Thyroid gland (tissue), 4 donors: ENCODE measurements at regions not wholly inside any gene's neighbourhood (a gene's known extent, or its start where the extent isn't known, plus 50 kb on each side); places are given as distances from the start of the nearest gene placed in this dataset.
A peak's percentile ranks its signal among the peaks of the same experiment; 100 is the strongest.

Experiments used
- DNase-seq, 2 donors: peaks; one replicate each; pipeline ENCODE4 v3.0.0-alpha.2; 2019
- H3K27ac ChIP-seq, 3 donors: fragments of 200-600 bp; sonication (generic); 1 replicate in 2 of 3; 2 replicates in 1 of 3; pipeline ENCODE4 v1.5.1; 2016 to 2019; ENCODE audit warnings: mild to moderate bottlenecking in 1 of 3, moderate library complexity in 1 of 3
- H3K27me3 ChIP-seq: fragments of 200-600 bp; sonication (generic); one replicate; pipeline ENCODE4 v1.5.1; 2019
- H3K36me3 ChIP-seq, 2 donors: fragments of 200-600 bp; sonication (generic); one replicate each; pipeline ENCODE4 v1.5.1; 2016 to 2019
- H3K4me1 ChIP-seq, 2 donors: fragments of 200-600 bp; sonication (generic); one replicate each; pipeline ENCODE4 v1.5.1; 2017 to 2019
- H3K4me3 ChIP-seq, 3 donors: fragments of 200-600 bp; sonication (generic); replicated peaks in 1 of 3; 1 replicate in 2 of 3; 2 replicates in 1 of 3; pipeline ENCODE4 v1.5.1; 2016; ENCODE audit warnings: mild to moderate bottlenecking in 1 of 3
- H3K9me3 ChIP-seq: fragments of 200-600 bp; sonication (generic); one replicate; pipeline ENCODE4 v1.5.1; 2017
- POLR2A ChIP-seq, 2 donors: fragments of 450-650 bp; IDR thresholded peaks; one replicate each; pipeline ENCODE4 v1.6.1; 2017; ENCODE audit warnings: antibody characterized with exemption in 2 of 2, mild to moderate bottlenecking in 2 of 2, moderate library complexity in 1 of 2
- WGBS, 2 donors: methylation state at CpG; one replicate each; pipeline ENCODE4 v1.1.5; 2017; 5-methylcytosine and 5-hydroxymethylcytosine counted together
- intact Hi-C: fragments of 100-400 bp; cut with DNase I; formaldehyde crosslinking; loops from one replicate; pipeline ENCODE4 v1.15.1; 2023
- TF ChIP-seq, protein P1 (sequence below), 6 experiments: fragments of 200-600 bp in 3 of 6; fragments of 450-650 bp in 3 of 6; sonication (generic) in 3 of 6; IDR thresholded peaks; one replicate each; pipeline ENCODE4 v1.5.1; 2016 to 2019; ENCODE audit warnings: antibody characterized with exemption in 6 of 6, mild to moderate bottlenecking in 2 of 6, inconsistent platforms in 1 of 6, moderate library complexity in 1 of 6

GRCh38 chr21:38159355-38159754 lies 97.4 kb upstream of the KCNJ15 start:
- H3K36me3 ChIP-seq: no peaks in the 10 kb centered on the region
- no peaks in the 10 kb centered on the region for H3K4me1 ChIP-seq
- TF ChIP-seq, protein P1, sequence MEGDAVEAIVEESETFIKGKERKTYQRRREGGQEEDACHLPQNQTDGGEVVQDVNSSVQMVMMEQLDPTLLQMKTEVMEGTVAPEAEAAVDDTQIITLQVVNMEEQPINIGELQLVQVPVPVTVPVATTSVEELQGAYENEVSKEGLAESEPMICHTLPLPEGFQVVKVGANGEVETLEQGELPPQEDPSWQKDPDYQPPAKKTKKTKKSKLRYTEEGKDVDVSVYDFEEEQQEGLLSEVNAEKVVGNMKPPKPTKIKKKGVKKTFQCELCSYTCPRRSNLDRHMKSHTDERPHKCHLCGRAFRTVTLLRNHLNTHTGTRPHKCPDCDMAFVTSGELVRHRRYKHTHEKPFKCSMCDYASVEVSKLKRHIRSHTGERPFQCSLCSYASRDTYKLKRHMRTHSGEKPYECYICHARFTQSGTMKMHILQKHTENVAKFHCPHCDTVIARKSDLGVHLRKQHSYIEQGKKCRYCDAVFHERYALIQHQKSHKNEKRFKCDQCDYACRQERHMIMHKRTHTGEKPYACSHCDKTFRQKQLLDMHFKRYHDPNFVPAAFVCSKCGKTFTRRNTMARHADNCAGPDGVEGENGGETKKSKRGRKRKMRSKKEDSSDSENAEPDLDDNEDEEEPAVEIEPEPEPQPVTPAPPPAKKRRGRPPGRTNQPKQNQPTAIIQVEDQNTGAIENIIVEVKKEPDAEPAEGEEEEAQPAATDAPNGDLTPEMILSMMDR (IDR thresholded peaks at IDR 0.05): peak; percentile 40 to 86 (median 82)
- TF ChIP-seq POLR2A (IDR thresholded peaks at IDR 0.05): no peak
- no peak overlapping the region for H3K4me3 ChIP-seq
- no peaks in the 10 kb centered on the region for H3K9me3 ChIP-seq
- H3K27me3 ChIP-seq: no peaks in the 10 kb centered on the region
- H3K27ac ChIP-seq: no peak overlapping the region
- intact Hi-C loops: loop anchor here (2.0 to 5.0 kb wide), 2 partner anchors 58 to 195 kb away; no protein-coding TSS in a partner anchor
- DNase-seq: peak; percentile 70 to 77
- 12 to 19% methylated on average over 3 of the region's 3 CpGs for WGBS, 2 donors

GRCh38 chr21:38165466-38166172 lies 91.2 kb upstream of the KCNJ15 start:
- intact Hi-C loops: no loop called here
- DNase-seq: no peak
- WGBS, 2 donors: 68 to 72% methylated on average over 10 of the region's 10 CpGs
- Histone ChIP-seq H3K27ac (no peak overlapping the region), H3K4me1 (peaks cover 0 to 14% of the 10 kb centered on the region in 2 donors), H3K36me3 (no peaks in the 10 kb centered on the region), H3K9me3 (no peaks in the 10 kb centered on the region), H3K4me3 (no peak overlapping the region), H3K27me3 (no peaks in the 10 kb centered on the region)
- TF ChIP-seq, protein P1 (IDR thresholded peaks at IDR 0.05): no peak
- TF ChIP-seq POLR2A (IDR thresholded peaks at IDR 0.05): no peak

GRCh38 chr21:38166173-38166535 lies 90.6 kb upstream of the KCNJ15 start:
- TF ChIP-seq POLR2A (IDR thresholded peaks at IDR 0.05): no peak
- TF ChIP-seq, protein P1 (IDR thresholded peaks at IDR 0.05): no peak
- Histone ChIP-seq H3K4me3 (no peak overlapping the region), H3K27ac (no peak overlapping the region), H3K27me3 (no peaks in the 10 kb centered on the region), H3K9me3 (no peaks in the 10 kb centered on the region), H3K36me3 (no peaks in the 10 kb centered on the region), H3K4me1 (peaks cover 0 to 20% of the 10 kb centered on the region in 2 donors)
- intact Hi-C loops: no loop called here
- peak; percentile 9 to 14 for DNase-seq
- 32 to 34% methylated on average over 7 of the region's 7 CpGs for WGBS, 2 donors

DNA sequence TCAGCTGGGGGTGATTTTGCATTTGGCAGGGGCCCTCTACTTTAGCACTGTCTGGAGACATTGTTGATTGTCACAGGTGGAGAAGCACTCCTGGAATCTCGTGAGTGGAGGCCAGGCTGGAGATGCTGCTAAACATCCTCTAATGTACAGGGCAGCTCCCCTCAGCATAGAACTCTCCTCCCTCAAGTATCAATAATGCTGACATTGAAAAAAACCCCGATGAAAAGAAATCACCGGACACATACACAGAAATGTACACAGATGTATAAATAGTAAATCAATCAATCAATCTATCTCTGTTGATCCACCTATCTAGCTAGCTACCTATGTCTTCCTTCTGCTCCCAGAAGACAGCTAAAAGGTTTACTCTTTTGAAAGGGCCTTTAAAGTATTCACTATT lies 89.4 kb upstream of the KCNJ15 start:
- intact Hi-C loops: no loop called here
- no peak for DNase-seq
- no peaks in the 10 kb centered on the region for H3K36me3 ChIP-seq
- no peaks in the 10 kb centered on the region for H3K9me3 ChIP-seq
- no peak overlapping the region for H3K27ac ChIP-seq
- H3K4me3 ChIP-seq: no peak overlapping the region
- H3K4me1 ChIP-seq: peaks cover 0 to 22% of the 10 kb centered on the region in 2 donors
- 75 to 88% methylated on average over 3 of the region's 3 CpGs for WGBS, 2 donors
- H3K27me3 ChIP-seq: no peaks in the 10 kb centered on the region
- TF ChIP-seq, protein P1 (IDR thresholded peaks at IDR 0.05): no peak
- TF ChIP-seq POLR2A (IDR thresholded peaks at IDR 0.05): no peak

DNA sequence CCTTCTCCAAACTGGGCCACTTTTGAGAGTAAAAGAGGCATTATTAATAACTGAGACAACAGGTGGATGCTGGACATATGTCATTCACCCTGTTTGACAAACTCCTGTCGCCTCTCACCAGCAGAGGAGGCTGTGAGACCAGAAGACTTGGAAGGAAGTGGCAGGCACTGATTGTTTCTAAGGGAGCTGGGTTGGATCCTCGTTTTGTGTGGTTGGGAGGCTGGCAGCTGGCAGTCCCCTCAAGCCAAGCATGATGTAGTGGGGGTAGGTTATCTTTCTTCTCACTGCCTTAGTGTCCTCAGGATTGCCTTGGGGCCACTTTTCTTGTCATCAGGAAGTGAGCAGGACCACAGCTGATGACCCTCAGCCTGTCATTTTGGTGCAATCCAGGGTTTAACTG lies 86.5 kb upstream of the KCNJ15 start:
- intact Hi-C loops: no loop called here
- peak; percentile 26 to 43 for DNase-seq

More for the DNA sequence above, 86.5 kb upstream of the KCNJ15 start:
- no peak for TF ChIP-seq POLR2A (IDR thresholded peaks at IDR 0.05)
- TF ChIP-seq, protein P1 (IDR thresholded peaks at IDR 0.05): peak in 4 of 6 experiments; percentile 39 to 60 (median 46)
- 28 to 31% methylated on average over 2 of the region's 2 CpGs for WGBS, 2 donors
- no peaks in the 10 kb centered on the region for H3K27me3 ChIP-seq
- no peak overlapping the region for H3K27ac ChIP-seq
- H3K4me1 ChIP-seq: peaks cover 0 to 22% of the 10 kb centered on the region in 2 donors
- H3K4me3 ChIP-seq: no peak overlapping the region
- H3K36me3 ChIP-seq: no peaks in the 10 kb centered on the region
- H3K9me3 ChIP-seq: no peaks in the 10 kb centered on the region
